HG03460 (cell line): ENCODE measurements at regions not wholly inside any gene's neighbourhood (a gene's known extent, or its start where the extent isn't known, plus 50 kb on each side); places are given as distances from the start of the nearest gene placed in this dataset.

ENCODE experiments used
- ATAC-seq: cut with Tn5 transposase; IDR thresholded peaks from one replicate; pipeline ENCODE4 v1.9.1; 2021; ENCODE audit not compliant: unreplicated experiment

DNA sequence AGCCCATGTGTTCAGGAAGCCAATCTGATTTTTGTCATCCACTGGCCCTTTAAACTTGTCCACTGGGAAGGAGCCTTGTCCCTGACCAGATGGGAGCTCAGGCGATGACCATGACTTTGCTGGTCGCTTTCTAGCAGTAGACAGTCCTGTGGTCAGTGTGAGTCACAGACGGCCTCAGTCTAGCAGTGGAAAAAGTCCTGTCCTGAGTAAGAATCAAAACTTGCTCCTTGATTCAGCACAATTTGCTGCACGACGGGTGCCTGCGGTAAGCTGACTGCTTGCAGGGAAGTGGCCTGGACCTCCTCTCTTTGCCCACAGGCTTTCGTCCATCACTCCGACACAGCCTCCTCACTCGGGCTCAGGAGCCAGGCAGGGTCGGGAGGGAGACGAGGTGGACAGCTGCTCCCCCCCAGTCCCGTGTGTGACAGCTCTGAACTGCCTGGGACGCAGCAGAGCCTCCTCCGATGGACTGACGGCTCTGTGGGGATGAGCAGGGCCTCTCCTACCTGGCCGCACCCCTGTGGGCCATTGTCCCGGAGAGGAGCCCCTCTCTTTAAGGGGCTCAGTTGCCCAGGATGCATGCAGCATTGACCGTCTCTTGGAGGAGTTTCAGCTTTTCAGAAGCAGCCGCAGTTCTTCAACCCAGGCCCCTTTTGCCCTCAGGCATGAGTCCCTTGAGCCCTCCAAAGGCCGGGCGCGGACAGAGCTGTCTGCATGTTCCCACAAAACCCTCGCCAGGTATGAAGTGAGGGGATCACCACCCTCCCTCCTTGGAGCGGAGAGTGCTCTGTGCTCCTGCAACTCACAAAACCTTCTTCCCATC, 209.2 kb downstream of the ANKRD60 start:
- ATAC-seq = no peak

DNA sequence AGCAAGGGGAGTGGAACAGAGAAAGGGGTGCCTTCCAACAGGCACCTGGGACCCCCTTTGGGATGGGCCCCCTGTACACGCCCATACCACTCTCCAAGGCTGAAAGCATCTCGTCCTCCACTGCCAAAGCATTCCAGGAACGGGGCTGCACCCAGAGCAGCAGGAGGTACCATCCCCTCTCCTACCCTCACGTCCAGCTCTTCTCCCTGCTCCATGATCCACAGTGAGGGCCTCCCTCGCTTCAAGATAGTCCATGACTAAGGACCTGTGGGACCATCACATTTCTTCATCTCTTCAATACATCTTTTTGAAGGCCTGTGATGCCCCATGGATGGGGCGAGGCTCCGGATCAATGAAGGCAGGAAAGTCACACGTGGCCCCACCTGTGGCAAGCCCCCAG, 209.9 kb downstream of the ANKRD60 start:
- no peak for ATAC-seq

GRCh38 chr20:58017970-58018530, 210.4 kb downstream of the ANKRD60 start:
- ATAC-seq = no peak

GRCh38 chr20:58017231-58017969, 211.1 kb downstream of the ANKRD60 start:
- no peak for ATAC-seq

GRCh38 chr20:58016779-58017178, 211.7 kb downstream of the ANKRD60 start:
- ATAC-seq = no peak

DNA sequence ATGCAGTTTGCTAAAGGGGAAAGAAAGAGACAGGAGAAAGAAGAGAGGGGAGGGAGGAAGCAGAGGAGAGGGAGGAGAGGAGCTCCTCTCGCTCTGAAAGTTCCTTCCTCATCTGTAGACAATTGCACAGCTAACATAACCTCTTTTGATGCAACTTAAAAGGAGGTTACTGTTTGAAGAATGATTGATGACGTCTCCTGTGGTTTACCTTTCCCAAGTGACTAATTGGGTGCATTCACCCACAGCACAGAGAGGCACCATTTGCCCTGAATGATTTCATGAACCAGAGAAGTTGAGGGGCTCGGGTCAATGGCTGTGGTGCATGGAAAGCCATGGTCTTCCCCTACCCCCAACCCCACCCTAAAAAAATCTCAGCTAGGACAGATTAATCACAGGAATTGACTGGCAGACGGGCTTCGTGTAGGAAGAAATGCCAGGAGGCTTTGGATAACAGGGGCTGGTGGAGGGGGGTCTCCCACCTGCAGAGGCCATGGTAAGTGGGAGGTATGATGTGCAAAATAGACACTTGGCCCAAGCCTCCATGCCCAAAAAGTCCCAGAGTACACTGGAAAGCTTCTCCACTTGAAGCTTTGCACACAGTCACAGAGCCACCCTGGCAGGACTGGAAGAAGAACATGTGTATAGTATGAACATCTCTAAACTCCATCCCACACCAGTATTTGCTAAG, 213.7 kb downstream of the ANKRD60 start:
- ATAC-seq = no peak

GRCh38 chr20:58012731-58013510, 215.5 kb downstream of the ANKRD60 start:
- ATAC-seq = no peak

DNA sequence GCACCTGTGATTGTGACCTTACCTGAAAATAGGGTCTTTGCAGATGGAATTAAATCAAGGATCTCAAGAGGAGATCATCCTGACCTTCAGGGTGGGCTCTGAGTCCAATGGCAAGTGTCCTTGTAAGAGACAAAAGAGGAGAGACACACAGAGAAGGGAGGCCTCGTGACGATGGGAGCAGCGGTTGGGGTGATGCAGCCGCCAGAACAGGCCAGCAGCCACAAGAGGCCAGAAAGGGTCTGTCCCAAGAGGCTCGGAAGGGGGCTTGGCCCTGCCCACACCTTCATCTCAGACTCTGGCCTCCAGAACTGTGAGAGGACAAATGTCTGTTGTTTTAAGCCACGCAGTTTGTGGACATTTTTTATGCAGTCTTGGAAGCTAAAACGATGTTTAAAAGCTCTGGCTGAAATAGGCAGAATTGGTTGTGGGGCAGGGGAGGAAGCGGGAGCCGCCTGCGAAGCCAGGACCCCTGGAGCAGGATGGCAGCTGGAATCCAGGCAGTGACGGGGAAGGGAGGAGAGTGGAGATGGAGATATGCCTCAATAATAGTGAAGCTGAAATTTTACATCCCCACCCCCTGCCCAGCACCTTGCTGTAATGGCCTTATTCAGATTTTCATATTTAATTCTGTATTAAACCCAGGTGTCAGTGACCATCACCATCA, 216.4 kb downstream of the ANKRD60 start:
- ATAC-seq = no peak

DNA sequence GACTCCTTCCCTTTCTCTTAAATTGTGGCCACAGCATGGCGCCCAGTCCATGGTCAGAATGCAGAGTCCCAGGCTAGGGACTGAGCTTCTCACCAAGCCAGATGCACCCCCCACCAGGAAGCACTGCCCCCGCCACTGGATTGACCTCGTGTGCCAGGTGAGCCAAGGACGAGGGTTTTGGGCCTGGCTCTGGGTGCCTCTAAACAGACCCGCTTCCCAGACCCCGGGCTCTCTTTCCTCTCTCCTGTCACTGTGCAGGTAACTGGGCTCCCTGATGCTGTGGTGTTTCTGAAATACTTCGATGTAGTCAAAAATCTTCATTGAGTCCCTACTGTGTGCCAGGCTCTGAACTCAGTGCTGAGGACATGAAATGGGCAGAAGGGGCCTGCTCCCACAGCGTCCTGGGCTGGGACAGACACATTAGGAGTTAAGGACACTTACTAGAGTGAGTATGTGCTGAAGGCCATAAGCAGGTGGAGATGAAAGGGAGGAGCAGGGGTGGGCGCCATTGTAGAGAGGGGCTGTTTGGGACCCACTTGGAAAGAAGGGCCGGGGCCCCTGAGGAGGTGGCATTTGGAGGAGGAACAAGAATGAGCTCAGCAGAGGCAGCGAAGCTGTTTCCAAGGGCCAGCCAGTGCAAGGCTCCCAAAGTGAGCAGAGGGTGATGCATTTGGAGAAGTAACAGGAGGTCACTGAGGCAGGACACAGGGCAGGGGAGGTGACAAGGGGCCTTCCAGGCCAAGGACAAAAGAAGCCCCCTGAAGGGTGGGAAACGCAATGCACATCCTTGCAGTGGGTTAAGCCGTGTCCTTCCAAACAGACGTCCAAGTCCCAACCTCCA, 217.1 kb downstream of the ANKRD60 start:
- no peak for ATAC-seq

GRCh38 chr20:58010666-58011065, 217.8 kb downstream of the ANKRD60 start:
- no peak for ATAC-seq

DNA sequence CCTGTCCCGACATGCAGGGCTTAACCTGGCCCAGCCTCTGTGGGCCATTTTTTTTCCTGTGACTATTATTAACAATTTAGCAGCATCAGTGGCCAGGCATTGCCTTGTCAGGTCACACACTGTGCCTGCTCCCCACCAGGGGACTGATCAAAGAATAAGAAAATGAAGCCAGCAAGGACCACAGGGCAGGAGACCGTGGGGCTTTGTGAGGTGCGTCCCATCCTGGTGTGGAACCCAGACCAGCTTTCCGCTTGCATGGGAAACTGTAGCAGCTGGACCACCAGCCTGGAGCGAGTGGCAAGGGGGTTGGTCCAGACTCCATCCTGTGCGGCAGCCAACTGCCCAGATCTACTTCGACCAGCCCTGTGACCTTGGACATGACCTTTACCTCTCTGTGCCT, 218.3 kb downstream of the ANKRD60 start:
- ATAC-seq = no peak

DNA sequence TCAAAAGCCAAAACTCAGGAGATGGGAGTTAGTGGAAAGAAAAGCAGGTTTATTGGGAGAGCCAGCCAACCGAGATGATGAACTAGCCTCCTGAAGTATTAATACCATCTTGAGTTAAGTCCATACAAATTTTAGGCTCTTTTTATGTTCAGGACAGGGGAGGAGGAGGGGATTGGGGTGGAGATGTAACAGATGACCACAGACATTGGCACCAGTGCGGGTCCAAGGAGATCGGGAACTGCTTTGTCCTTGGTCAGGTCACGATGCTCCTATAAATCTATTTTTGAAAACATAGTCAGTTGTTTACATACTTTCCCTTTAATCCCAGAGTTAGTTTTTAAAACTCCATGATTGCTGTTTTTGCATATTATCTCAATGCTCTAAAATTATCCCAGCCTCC, 219.6 kb downstream of the ANKRD60 start:
- no peak for ATAC-seq

DNA sequence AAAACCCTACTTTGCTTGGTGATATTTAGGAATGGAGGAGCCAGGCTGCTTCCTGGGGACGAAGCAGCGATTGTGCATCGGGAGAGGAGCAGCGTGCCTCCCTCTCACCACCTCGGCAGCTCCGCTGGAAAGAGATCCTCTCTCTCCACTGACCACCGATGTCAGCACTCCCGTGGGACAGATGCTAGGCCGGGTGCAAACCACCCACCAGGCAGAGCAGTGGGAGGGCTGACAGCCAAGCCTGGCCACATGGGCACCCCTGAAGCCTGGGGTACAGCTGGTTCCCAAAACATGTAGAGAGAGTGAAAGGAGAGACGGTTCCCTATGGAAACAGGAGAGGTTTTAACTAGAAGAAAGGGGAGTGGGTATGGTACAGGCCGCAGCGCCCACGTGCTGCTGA, 220.0 kb downstream of the ANKRD60 start:
- ATAC-seq = no peak

DNA sequence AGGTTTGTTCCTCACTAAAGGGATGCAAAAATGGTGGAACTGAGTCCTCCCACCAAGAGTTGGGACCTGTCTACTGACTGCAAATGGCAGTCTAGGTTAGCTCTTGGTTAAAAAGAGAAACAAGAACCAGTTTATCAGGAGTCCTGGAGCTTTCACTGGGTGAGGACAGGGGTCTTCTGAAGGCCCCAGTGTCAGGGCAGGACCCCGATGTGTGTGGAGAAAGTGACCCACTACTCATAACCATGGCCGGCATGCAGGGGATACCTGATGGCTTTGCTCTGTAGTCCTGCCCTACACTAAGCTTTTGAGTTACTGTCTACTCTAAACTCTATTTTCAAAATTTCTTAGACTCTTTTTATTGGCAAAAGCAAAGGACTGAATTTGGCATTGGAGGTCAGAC, 220.5 kb downstream of the ANKRD60 start:
- no peak for ATAC-seq

- no peak for ATAC-seq
Observed at GRCh38 chr20:58006346-58007316, 221.8 kb downstream of the ANKRD60 start.

DNA sequence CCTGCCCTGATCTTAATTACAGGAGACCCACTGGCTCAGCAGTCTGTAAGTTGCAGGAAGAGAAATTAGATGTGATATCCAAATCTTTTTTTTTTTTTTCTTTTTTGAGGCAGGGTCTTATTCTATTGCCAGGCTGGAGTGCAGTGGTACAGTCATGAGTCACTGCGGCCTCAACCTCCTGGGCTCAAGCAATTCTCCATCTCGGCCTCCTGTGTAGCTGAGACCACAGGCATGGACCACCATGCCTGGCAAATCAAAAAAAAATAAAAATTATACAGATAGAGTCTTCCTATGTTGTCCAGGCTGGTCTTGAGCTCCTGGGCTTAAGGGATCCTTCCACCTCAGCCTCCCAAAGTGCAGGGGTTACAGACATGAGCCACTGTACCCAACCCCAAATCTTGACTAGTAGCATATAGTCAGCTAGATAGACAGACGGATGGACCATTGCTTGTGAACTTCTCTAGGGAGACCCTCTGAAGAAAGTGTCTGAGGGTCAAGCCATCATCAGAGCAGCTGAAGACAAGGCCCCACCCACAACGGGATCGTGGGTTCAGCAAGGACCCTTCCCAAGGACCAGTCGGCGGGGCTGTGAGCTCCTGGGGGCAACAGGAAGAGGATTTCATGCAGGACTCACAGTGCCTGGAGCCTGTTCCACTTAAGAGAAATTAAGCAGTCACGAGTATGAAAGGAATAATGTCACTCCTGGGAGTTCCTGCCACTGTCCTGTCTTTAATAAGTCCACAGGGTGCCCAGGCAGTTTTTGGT, 222.7 kb downstream of the ANKRD60 start:
- no peak for ATAC-seq

GRCh38 chr20:58004900-58005299, 223.6 kb downstream of the ANKRD60 start:
- ATAC-seq = no peak
